Activated CD4-positive, alpha-beta T cell treated with anti-CD3 and anti-CD28 coated beads for 4 hours (primary cell): ENCODE measurements at regions not wholly inside any gene's neighbourhood (a gene's known extent, or its start where the extent isn't known, plus 50 kb on each side); places are given as distances from the start of the nearest gene placed in this dataset.
"Not testable (repeated sequence)": the region's sequence is repeated elsewhere in the genome, so short reads cannot be mapped to it uniquely, and the experiment has no call there.

Experiments used
- DNase-seq, 2 donors: peaks; one replicate each; pipeline ENCODE4 v3.0.0-alpha.2; 2020

DNA sequence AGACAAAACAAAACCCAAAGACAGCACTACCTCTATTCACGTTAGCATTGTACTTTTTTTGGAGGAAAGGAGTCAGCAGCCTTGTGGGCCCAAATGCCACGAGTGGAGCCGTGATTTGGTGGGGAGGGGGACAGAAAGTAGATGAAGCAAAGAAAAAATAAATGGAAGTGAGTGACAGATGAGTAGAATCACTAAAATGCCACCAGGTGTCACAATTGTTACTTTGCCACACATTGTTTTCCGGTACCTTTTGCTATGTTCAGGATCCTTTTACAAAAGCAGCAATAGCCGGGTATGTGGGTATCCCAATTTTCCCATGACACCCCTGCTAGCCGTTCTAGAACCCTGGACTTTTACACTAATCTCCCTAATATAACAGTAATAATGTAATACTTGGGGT, 85.0 kb upstream of the AK4 start:
- DNase-seq: no peak

DNA sequence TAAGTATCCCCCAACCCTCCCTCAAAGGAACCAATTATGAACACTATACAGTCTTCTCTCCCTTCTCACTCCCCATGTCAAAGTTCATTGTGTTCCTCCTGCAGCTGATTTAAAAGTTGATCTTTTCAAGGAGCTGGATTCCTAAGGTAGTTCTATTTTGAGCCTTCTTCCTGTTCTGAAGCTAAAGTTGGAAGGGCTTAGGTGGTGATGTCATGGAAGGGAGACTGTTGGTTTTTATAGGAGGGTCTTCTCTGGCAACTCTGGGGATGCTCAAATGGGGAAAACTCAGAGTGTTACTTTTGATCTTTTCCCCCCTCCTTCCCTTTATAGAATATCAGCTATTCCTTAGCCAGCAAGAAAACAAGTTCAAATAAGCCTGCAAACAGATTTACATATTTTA, 83.0 kb upstream of the AK4 start:
- DNase-seq: no peak

DNA sequence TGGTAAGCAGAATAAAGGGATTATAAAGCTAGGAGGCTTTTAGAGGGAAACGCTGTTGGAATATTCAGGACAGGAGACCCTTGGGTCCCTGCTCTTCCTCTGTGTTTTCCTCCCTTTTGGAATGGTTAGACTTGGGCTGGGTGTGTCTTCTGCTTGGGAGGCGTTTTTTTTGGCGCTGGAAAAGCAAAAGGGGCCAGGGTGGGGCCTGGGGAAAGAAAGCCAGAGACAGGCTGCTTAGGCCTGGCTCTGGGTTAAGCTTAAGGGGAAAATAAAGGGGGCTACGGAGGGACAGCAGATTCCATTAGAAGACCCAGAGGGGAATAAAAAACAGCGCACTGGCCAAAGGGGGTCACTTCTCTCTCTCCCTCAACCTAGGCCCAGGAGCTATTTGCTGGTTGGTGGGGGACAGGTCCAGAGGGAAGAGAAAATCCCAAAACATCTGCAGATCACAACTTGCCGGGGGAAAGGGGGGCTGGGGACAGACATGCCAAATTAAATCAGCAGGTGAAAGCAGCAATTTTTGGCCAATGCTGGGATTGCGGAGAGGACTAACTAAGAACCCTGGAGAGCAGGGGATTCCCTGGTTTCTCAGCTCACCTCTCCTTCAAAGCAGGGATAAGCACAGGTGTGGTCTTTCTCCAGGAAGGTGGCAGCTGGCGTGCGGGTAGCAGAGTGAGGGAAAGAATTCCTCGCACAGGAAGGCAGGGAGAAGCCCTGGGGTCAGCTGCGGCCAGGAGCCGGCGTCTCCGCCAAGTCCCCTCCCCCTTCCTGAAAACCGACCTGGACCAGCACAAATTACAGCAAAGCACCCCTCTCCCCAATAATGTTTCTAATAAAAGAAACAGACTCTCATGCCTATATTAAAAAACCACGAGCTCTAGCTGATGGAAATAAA, 82.2 kb upstream of the AK4 start:
- no peak for DNase-seq

DNA sequence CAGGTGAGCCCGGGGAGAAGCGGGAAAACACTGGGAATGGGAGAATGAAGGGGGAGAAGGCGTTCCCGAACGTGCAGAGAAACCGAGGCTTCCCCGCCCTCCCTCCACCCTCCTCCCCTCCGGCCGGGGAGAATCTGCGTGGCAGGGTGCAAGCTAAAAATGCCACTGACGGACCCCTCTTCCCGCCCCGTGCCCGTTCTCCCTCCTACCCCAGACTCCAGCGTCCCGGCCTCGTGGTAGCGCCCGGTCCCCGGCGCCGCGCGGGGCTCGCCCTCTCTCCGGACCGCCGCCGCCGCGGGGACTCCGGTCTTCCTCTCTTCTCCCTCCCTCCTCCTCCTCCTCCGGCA, 81.6 kb upstream of the AK4 start:
- no peak for DNase-seq

DNA sequence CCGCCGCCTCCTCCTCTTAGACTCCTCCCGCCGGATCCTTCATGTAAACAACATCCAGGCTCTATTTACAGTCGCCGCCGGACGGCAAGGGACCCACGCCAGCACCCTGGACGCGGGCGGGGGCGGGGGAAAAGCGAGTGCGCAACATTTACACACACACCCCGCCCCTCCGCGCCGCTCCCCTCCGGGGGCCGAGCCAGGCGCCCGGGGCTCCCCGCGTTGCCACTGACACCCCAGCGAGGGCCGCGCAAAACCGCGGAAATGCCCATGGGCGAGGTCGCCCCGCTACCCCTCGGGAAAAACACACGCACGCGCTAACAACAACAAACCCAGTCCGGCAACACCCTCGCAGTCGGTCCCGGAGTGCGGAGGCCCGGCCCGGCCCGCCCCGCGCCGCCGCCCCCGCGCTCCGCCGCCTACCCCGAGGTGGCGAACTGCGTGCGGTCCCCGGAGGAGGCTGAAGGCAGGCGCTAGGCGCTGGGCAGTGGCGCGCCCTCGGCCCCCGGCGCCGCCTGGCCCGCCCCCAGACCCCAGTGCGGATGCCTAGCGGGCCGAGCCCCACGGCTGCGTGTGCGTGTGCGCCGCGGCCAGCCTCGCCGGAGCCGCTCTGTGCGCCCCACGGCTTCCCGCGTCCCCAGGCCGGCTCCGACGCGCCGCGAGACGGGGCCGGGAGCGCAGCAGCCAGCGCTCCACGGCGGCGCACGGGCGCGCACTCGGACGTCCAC, 81.1 kb upstream of the AK4 start:
- DNase-seq: peak; percentile 70 to 78

DNA sequence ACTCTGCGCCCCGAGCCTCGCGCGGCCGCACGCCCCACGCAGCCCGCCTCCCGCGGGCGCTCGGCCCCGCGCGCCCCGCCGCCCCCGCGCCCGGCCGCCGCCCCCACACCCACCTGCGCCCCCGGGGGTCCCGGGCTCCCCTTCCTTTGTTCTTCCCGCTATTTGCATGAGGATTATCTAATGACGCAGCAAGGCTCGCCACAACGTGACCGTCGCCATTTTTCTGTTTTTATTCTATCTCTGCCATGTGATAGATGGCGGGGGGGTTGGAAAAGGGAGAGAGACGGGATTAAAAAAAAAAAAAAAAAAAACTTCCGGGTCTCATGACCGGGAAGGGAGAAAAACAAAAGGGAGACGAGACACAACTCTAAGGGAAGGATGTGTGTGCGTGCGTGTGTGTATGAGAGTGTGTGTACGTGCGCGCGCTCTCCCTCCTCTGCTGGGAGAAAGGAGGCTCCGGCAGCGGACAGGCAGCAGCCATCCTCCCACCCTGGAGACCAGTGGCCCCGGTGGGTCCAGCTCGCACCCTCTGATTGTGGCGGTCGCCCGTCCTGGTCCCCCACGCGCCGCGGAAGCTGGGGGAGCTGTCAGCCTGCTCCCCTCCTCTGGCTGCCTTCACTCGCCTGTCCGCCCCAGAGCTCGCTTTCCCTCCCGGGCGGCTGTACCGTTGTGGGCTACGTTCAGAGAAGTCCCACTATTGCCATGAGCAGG, 80.4 kb upstream of the AK4 start:
- DNase-seq: peak; percentile 47 to 55

DNA sequence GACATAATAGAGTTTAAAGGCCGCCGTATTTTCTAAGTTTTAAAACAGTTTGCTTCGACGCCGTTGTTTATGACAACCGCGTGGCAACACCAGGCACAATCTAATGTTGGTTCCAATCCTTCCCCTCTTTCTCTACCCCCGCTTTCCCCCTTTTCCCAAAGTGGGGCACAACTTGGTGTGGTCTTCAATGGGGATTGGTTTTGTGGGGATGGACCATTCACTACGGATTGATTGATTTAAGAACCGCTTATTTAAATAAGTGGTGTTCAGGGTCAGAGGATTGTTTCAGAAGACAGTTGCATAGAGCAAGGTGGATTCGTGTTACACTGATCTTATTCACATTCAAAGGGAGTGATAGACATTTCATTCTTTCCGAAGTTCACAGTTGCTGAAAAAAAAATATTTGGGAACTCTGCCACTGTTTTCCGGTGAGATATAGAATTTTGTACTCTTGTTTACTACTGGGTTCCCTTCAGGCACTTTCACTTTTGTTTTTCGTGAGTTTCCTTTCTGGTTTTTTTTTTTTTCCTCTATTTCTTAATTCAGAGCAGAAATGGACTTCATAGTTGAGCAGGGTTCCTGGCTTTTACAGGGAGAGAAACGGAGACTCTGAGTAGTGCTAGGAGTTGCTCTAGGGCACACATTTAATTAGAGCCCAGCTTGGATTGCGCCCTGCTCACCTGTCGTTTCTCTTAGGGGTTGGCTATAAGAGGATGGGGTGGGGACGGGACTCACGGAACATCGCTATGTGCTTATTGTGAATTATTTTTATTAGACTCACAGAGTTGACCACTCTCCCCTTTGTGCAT, 79.6 kb upstream of the AK4 start:
- DNase-seq: no peak

DNA sequence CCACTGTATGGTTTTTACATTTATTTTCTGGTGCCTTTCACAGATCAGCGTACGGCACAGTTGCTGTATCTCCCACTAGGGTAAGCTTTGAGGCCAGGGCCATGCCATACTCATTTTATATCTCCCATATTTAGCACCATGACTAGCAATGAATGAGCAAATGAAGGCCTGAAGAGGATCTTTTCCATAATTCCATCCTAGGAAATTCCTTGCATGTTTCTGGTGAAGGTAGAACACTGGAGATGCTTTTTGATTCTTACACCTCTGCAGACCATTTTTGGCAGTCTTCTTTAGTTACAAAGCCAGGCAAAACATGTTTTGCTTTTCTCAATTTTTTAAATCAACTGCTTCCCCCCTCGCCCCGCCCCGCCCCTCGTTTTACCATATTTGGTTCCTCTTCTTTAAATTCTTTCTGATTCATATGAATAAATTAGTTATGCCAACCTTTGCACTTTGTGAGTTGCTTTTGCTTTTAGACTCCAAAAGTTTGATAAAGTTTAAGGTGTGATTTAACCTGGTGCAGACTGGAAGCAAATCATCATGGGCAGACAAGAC, 78.9 kb upstream of the AK4 start:
- peak; percentile 46 to 52 for DNase-seq

DNA sequence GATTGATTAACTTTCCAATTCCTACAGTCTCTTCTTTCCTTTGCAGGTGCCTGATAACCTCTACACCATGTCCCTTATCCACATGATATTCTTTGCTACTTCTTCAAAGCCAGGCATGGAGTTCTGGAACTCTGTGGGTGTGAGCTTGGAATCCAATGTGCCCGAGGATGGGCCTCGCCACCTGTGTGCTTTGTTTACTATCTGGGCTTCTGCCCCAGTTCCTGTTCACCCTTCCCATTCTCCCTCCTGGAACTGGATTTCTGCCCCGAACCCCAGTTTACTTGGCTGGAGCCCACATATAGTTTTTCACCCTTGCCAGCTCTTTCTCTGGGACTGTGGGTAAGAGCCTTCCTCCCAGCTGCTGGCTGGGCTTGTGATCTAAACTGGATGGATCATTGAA, 75.2 kb upstream of the AK4 start:
- DNase-seq: no peak

DNA sequence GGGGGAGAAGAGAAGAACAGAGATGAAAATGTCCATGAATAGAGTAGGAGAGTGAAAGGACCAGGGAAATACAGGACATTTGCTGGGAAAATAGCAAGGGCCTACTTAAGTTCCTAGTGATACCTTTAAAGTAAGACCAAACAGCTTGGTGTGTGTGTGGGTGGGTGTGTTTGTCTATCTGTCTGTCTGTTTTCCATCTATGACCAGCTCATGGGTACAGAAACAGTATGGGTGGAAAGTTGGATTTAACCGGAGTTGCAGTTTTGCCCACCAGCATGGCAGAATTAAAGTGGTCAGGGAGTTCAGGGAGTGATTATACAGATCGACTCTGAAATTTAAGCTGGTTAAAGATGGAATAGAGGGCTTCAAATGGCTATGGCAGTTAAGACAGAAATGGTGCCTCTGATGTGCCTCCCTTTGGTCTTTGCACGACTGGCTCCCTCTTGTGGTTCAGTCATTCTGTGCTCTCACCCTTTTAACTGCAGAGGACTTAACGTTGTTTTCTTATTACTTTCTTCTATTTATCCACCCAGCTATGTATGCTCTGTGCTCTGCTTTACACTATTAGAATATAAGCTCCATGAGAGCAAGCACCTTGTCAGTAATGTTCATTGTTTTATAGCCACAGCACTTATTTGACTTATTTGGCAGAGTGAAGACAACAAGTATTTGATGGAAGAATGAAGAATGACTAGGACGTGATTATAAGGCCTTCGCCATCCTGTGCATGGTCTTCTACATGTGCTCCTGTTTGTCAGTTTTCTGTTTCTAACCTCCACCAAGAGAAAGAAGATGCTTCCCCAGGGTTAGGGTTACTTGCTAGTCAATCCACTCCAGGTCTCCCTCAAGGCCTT, 72.7 kb upstream of the AK4 start:
- DNase-seq: peak; percentile 63 to 72

DNA sequence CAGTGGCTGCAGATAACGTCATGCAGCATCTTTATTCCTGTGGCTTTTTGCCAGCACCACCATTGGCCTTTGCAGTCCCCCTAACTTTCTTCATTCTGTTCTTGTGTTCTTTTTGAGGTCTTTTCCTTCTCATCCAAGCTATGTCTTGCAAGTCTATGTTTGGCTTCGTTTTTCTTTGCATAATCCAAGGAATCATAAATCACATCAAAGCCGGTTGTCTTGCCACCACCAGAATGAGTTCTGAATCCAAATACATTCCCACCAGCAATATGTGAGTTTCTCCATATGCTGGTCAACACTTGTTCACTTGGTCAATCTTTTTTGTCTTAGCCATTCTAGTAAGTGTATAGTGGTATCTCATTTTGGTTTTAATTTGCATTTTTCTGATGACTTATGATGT, 70.6 kb upstream of the AK4 start:
- no peak for DNase-seq

DNA sequence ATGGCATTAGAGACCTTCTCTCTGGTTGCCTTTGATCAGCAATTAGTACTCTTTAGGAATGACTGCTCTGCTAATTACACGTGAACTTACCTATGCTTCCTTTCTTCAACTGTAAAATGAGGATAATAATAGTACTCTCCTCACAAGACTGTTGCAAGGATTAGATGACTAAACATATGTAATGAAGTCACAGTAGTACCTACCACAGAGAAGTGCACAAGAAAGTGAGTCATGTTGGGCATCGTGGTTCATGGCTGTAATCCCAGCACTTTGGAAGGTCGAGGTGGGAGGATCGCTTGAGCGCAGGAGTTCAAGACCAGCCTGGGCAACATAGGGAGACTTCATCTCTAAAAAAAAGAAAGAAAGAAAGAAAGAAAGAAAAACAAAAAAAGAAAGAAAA, 68.1 kb upstream of the AK4 start:
- no peak for DNase-seq

DNA sequence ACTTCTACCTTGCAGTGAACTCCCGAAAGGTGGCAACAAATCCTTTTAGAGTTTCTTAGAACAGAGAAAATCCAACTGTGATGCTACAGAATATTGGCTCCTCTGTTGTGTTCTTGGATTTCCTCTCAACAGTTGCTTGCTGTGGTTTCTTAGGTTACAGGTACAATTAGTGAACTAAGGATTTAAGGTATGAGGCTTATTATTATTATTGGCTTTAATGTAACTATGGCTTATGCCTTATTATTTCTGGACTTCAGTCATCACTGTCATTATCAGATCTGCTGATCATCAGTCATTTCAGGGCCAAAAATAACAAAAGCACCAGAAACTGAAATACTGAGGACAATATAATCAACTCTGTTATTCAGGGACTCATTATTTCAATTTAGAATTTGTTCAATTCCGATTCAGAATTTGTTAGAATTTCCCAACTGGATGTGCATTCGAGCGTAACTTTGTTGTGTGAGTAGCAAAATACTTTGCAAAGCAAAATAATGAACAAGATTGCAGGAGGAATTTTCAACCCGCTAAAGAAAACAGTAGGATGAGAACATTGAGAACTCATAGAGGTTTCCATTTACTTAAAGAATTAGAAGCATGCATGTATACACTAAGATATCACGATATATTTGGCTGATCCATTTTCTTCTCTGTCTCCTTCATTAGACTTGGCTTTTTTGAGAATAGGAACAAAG, 65.5 kb upstream of the AK4 start:
- DNase-seq: no peak

DNA sequence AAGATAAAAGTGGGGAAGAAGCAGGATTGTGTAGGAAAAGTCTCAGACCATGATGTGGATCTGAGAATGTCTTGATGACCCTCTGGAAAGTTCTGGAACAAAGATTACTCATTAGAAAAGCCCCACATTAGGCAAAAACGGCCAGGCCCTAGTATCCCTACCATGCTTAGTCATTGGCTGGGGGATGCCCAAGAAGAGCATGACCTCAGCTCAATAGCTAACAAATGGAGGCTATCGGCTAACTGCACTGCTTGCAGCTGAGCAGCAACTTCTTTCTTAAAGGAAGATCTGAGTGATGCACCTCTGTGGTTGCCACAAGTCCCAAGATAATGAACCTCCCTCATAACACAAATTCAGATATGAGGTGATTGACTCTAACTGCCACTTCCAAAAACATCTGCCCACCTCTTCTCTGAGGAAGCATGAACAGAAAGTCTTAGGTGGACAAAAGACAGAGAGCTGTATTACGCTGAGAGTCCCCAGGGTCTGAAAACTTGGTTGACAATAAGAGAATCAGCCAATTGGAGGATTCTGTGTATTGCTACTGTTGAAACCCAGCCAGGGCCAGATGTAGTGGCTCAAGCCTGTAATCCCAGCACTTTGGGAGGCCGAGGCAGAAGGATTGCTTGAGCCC, 64.6 kb upstream of the AK4 start:
- DNase-seq: no peak

DNA sequence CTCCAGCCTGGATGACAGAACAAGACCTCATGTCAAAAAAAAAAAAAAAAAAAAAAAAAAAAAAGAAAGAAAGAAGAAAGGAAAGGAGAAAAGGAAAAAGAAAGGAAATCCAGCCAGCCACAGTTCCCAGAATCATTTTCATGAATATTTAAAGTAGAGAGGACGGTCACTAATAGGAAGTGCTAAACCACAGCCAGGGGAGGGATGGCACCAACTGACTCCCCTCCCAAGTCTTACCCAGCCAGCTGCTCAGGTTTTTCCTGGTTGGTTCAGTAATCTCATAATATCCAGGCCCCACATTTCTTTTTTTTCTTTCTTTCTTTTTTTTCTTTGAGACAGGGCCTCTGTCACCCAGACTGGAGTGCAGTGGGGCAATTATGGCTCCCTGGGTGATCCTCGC, 63.9 kb upstream of the AK4 start:
- DNase-seq: no peak

DNA sequence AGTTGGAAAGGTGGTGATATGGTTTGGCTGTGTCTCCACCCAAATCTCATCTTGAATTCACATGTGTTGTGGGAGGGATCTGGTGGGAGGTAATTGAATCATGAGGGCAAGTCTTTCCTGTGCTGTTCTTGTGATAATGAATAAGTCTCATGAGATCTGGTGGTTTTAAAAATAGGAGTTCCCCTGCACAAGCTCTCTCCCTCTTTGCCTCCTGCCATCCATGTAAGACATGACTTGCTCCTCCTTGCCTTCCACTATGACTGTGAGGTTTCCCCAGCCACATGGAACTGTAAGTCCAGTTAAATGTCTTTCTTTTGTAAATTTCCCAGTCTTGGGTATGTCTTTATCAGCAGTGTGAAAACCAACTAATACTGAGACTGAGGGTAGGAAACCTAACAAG, 60.5 kb upstream of the AK4 start:
- not testable (repeated sequence) for DNase-seq

DNA sequence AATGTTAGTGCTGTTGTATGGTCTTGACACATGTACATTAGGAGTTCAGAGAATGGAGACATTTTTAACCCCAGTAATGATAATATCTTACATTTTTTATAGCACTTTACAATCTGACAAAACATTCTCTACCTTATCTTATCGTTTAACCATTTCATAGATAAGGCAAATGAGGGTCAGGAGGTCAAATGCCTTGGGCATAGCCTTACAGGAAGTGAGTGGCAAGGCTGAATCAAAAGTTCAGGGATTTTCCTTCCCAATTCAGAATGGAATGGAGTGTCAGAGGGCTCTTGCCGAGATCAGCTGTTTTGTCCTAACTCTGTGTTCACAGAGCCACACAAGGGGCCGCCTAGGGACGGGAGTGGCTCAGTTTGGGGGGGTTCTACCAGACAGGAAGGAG, 57.6 kb upstream of the AK4 start:
- no peak for DNase-seq

DNA sequence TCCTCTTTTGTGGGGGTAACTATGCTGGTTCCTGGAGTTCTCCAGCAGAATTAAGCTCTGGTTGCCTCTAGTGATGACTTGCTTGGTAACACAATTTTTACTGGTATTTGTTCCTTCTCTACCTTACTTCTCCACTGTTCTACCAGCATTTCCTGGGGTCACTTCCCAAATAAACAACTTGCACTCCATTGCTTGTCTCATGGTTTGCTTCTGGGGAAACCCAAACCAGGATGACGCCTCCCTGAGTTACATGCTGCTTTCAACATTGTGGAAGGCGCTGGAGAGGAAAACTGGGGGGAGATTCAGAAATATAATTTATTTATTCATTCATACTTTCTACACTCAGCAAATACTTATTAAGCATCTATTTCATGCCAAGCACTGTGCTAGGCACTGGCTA, 55.3 kb upstream of the AK4 start:
- DNase-seq: no peak

DNA sequence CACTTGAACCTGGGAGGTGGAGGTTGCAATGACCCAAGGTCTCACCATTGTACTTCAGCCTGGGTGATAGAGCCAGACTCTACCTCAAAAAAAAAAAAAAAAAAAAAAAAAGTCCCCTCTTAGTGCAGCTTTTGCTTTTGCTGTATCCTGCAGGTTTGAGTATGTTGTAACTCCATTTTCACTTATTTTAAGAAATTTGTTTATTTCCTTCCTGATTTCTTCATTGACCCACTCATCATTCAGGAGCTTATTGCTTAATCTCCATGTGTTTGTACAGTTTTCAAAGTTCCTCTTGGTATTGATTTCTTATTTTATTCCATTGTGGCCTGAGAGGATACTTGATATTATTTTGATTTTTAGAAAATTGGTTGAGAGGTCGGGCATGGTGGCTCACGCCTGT, 50.9 kb upstream of the AK4 start:
- DNase-seq: no peak
